Endodermal cell (in vitro differentiated cells): ENCODE measurements at regions not wholly inside any gene's neighbourhood (a gene's known extent, or its start where the extent isn't known, plus 50 kb on each side); places are given as distances from the start of the nearest gene placed in this dataset.

Experiments used
- DNase-seq: peaks from one replicate; pipeline ENCODE4 v3.0.0-alpha.2; 2017
- H3K27ac ChIP-seq: 2 replicates; pipeline ENCODE4 v1.5.1; 2013; ENCODE audit warnings: mild to moderate bottlenecking, low read depth, low read length, moderate library complexity
- H3K27me3 ChIP-seq: 2 replicates; pipeline ENCODE4 v1.6.1; 2013; ENCODE audit warnings: mild to moderate bottlenecking, low read length, moderate library complexity; ENCODE audit not compliant: insufficient read depth, control insufficient read depth, poor library complexity, severe bottlenecking
- H3K36me3 ChIP-seq: 2 replicates; pipeline ENCODE4 v1.7.0; 2013; ENCODE audit warnings: mild to moderate bottlenecking, low read length, moderate library complexity; ENCODE audit not compliant: control insufficient read depth, insufficient read depth
- H3K4me1 ChIP-seq: one replicate; pipeline ENCODE4 v1.7.0; 2013; ENCODE audit warnings: low read length; ENCODE audit not compliant: control insufficient read depth, insufficient read depth
- H3K4me3 ChIP-seq: 2 replicates; pipeline ENCODE4 v1.5.1; 2013; ENCODE audit warnings: mild to moderate bottlenecking, low read length, moderate library complexity
- H3K9ac ChIP-seq: 2 replicates; pipeline ENCODE4 v1.6.1; 2013; ENCODE audit warnings: mild to moderate bottlenecking, low read length, moderate library complexity; ENCODE audit not compliant: poor library complexity, severe bottlenecking; ENCODE audit errors: extremely low read depth
- H3K9me3 ChIP-seq: 2 replicates; pipeline ENCODE4 v1.6.1; 2013; ENCODE audit warnings: mild to moderate bottlenecking, low read length, moderate library complexity; ENCODE audit not compliant: control insufficient read depth
- H3K27ac Mint-ChIP-seq: 2 replicates; pipeline ENCODE4 v1.8.0; 2020; ENCODE audit warnings: mixed read lengths
- H3K27me3 Mint-ChIP-seq: 2 replicates; pipeline ENCODE4 v1.8.0; 2021; ENCODE audit warnings: mild to moderate bottlenecking, mixed read lengths; ENCODE audit not compliant: insufficient read depth
- H3K36me3 Mint-ChIP-seq: 2 replicates; pipeline ENCODE4 v1.8.0; 2020; ENCODE audit warnings: low read depth, mixed read lengths
- H3K4me1 Mint-ChIP-seq: 2 replicates; pipeline ENCODE4 v1.8.0; 2020; ENCODE audit warnings: mixed read lengths
- H3K4me3 Mint-ChIP-seq: 2 replicates; pipeline ENCODE4 v1.8.0; 2020; ENCODE audit warnings: mild to moderate bottlenecking, moderate library complexity, mixed read lengths
- H3K9me3 Mint-ChIP-seq: 2 replicates; pipeline ENCODE4 v1.8.0; 2020; ENCODE audit warnings: mild to moderate bottlenecking, mixed read lengths
- WGBS, 2 experiments: methylation state at CpG; one replicate each; pipeline versions ENCODE4 v1.1.5 to v1.1.7; 2013; ENCODE audit warnings: missing lambda C conversion rate in 2 of 2, mixed read lengths in 1 of 2; ENCODE audit not compliant: insufficient coverage in 1 of 2, insufficient read length in 1 of 2; 5-methylcytosine and 5-hydroxymethylcytosine counted together
- TF ChIP-seq, protein P1 (sequence below): fragments of 200-600 bp; sonication (generic); conservative IDR thresholded peaks from 2 replicates; pipeline ENCODE4 v1.5.0; 2021; ENCODE audit warnings: antibody characterized with exemption, mild to moderate bottlenecking

DNA sequence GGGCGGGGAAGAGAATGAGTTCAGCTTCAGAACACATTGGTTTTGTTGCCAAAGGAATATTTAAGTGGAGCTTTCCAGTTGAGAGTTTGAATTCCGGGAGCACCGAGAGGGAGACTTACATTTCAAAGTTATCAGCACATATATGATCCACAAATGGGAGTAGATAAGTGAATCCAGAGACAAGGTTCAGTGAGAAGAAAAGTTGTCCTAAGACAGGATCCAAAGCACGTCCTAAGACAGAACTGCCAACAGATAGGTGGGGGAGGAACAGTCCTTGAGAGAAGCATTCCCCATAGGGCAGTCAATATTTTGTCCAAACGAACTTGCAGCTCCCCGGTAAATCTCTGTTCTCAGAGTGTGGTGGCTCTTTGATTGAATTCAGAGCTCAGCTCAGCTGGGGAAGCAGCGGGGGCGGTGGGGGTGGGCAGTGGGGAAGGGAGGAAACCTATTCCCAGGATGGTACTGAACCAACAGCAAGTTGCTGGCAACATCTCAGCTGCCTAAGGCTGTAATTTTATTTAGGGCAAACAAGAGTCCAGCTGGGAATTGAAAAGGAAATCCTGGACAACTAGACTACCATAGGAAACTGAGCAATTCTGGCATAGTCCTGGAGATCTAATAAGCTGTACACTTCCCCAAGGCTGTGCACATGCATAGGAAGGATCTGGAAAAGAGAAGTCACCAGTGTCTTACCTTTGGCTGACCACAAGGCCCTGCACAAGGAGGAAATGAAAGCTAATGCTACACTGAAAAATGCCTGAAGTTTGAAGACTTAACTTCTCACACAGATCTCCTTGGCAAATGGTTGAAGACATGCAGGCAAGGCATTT, 94.2 kb upstream of the CXCL12 start:
- H3K4me1 ChIP-seq: no peaks in the 10 kb centered on the region
- TF ChIP-seq, protein P1, sequence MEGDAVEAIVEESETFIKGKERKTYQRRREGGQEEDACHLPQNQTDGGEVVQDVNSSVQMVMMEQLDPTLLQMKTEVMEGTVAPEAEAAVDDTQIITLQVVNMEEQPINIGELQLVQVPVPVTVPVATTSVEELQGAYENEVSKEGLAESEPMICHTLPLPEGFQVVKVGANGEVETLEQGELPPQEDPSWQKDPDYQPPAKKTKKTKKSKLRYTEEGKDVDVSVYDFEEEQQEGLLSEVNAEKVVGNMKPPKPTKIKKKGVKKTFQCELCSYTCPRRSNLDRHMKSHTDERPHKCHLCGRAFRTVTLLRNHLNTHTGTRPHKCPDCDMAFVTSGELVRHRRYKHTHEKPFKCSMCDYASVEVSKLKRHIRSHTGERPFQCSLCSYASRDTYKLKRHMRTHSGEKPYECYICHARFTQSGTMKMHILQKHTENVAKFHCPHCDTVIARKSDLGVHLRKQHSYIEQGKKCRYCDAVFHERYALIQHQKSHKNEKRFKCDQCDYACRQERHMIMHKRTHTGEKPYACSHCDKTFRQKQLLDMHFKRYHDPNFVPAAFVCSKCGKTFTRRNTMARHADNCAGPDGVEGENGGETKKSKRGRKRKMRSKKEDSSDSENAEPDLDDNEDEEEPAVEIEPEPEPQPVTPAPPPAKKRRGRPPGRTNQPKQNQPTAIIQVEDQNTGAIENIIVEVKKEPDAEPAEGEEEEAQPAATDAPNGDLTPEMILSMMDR: no peak
- H3K9ac ChIP-seq: no peak overlapping the region
- H3K36me3 ChIP-seq: no peaks in the 10 kb centered on the region
- WGBS, 2 experiments: 86 to 90% methylated on average over 6 to 8 of the region's 8 CpGs
- H3K27me3 Mint-ChIP-seq: peaks cover 1% of the 10 kb centered on the region
- no peaks in the 10 kb centered on the region for H3K4me1 Mint-ChIP-seq
- no peak overlapping the region for H3K4me3 ChIP-seq
- H3K9me3 Mint-ChIP-seq: peaks cover 4% of the 10 kb centered on the region
- no peaks in the 10 kb centered on the region for H3K9me3 ChIP-seq
- H3K27ac Mint-ChIP-seq: no peak overlapping the region
- DNase-seq: no peak
- H3K27ac ChIP-seq: no peak overlapping the region
- no peaks in the 10 kb centered on the region for H3K27me3 ChIP-seq
- H3K36me3 Mint-ChIP-seq: no peaks in the 10 kb centered on the region
- no peak overlapping the region for H3K4me3 Mint-ChIP-seq

DNA sequence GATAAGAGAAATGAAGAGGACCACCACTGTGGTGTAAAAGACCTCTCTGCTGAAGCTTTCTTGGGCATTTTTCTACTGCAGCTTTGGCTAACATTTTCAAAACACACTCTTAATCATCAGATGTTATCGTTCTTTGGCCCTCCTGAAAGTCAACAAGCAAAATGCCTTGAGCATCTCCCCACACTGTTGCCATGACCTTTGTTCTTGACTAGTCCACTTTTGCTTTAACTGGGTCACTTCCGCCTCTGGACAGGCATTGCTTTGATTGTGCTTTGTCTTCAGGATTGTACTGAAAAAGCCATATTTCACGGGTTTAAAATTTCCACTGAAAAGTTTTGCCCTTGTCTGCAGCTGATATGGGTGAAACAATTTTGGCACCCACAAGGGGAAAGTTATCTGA, 107.8 kb upstream of the CXCL12 start:
- Mint-ChIP-seq H3K4me1 (no peaks in the 10 kb centered on the region), H3K27ac (no peak overlapping the region), H3K4me3 (no peak overlapping the region), H3K27me3 (no peaks in the 10 kb centered on the region), H3K9me3 (peaks cover 11% of the 10 kb centered on the region), H3K36me3 (no peaks in the 10 kb centered on the region)
- H3K27me3 ChIP-seq: no peaks in the 10 kb centered on the region
- H3K4me1 ChIP-seq: no peaks in the 10 kb centered on the region
- H3K9ac ChIP-seq: no peak overlapping the region
- TF ChIP-seq, protein P1: no peak
- no peak overlapping the region for H3K27ac ChIP-seq
- WGBS, 2 experiments: 59% methylated on average over 3 of the region's 3 CpGs
- no peaks in the 10 kb centered on the region for H3K36me3 ChIP-seq
- H3K9me3 ChIP-seq: no peaks in the 10 kb centered on the region
- DNase-seq: no peak
- no peak overlapping the region for H3K4me3 ChIP-seq

DNA sequence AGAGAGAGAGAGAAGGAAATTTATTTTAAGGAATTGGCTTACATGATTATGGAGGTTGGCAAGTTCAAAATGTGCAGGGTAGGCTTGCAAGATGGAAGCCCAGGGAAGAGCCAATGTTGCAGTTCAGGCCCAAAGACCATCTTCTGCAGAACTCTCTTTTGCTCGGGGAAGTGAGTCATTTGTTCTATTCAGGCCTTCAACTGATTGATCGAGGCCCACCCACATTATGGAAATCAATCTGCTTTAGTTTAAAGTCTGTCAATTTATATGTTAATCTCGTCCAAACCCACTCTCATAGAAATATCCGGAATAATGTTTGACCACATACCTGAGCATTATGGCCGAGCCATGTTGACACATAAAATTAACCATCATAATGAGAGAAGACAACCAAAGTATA, 113.3 kb upstream of the CXCL12 start:
- Histone ChIP-seq H3K27ac (no peak overlapping the region), H3K4me1 (no peaks in the 10 kb centered on the region), H3K9ac (no peak overlapping the region), H3K4me3 (no peak overlapping the region), H3K9me3 (no peaks in the 10 kb centered on the region), H3K27me3 (no peaks in the 10 kb centered on the region), H3K36me3 (no peaks in the 10 kb centered on the region)
- Mint-ChIP-seq H3K27ac (no peak overlapping the region), H3K4me3 (no peak overlapping the region), H3K27me3 (no peaks in the 10 kb centered on the region), H3K9me3 (peaks cover 6% of the 10 kb centered on the region), H3K36me3 (no peaks in the 10 kb centered on the region), H3K4me1 (no peaks in the 10 kb centered on the region)
- WGBS, 2 experiments: 0 to 52% methylated on average over 1 to 5 of the region's 5 CpGs
- DNase-seq: no peak
- TF ChIP-seq, protein P1: no peak
